Common myeloid progenitor, CD34-positive (primary cell): ENCODE measurements at regions not wholly inside any gene's neighbourhood (a gene's known extent, or its start where the extent isn't known, plus 50 kb on each side); places are given as distances from the start of the nearest gene placed in this dataset.
"Not testable (repeated sequence)": the region's sequence is repeated elsewhere in the genome, so short reads cannot be mapped to it uniquely, and the experiment has no call there.

ENCODE experiments used
- CTCF ChIA-PET: fragments of 350-600 bp; sonication (Branson Sonifier 250); formaldehyde crosslinking; loops from one replicate; lab custom pipeline; 2021; ENCODE audit warnings: antibody characterized with exemption; lab: Charles Lee
- POLR2A ChIA-PET: fragments of 350-600 bp; sonication (Branson Sonifier 250); formaldehyde crosslinking; loops from one replicate; lab custom pipeline; 2021; ENCODE audit warnings: antibody characterized with exemption; lab: Charles Lee
- DNase-seq, 3 donors: peaks; one replicate each; pipeline versions ENCODE4 v3.0.0 to v3.0.0-alpha.2; 2013
- H3K27ac ChIP-seq, 2 experiments: 1 replicate in 1 of 2; 2 replicates in 1 of 2; pipeline ENCODE4 v1.7.0; 2013; ENCODE audit warnings: inconsistent platforms in 2 of 2, low read length in 2 of 2, mild to moderate bottlenecking in 2 of 2, low read depth in 1 of 2, moderate library complexity in 1 of 2; ENCODE audit not compliant: severe bottlenecking in 2 of 2, insufficient read depth in 1 of 2, poor library complexity in 1 of 2
- H3K27me3 ChIP-seq, 5 experiments: replicated peaks in 2 of 5; 1 replicate in 3 of 5; 2 replicates in 2 of 5; pipeline versions ENCODE4 v1.6.1 to v1.7.0; 2013; ENCODE audit warnings: low read length in 4 of 5, mild to moderate bottlenecking in 2 of 5, moderate library complexity in 2 of 5, inconsistent platforms in 1 of 5; ENCODE audit not compliant: insufficient read depth in 5 of 5, control insufficient read depth in 4 of 5
- H3K36me3 ChIP-seq, 4 experiments: 1 replicate in 2 of 4; 2 replicates in 2 of 4; pipeline versions ENCODE4 v1.6.1 to v1.7.0; 2013; ENCODE audit warnings: low read length in 3 of 4, control low read depth in 1 of 4, mild to moderate bottlenecking in 1 of 4; ENCODE audit not compliant: control insufficient read depth in 4 of 4, insufficient read depth in 4 of 4
- H3K4me1 ChIP-seq, 4 experiments: 1 replicate in 3 of 4; 2 replicates in 1 of 4; pipeline versions ENCODE4 v1.6.1 to v1.7.1; 2013; ENCODE audit warnings: low read length in 3 of 4, mild to moderate bottlenecking in 3 of 4, control low read depth in 1 of 4, inconsistent platforms in 1 of 4, moderate library complexity in 1 of 4; ENCODE audit not compliant: control insufficient read depth in 4 of 4, insufficient read depth in 4 of 4; ENCODE audit errors: control extremely low read depth in 1 of 4
- H3K4me3 ChIP-seq, 7 experiments: 1 replicate in 4 of 7; 2 replicates in 3 of 7; pipeline versions ENCODE4 v1.5.1 to v1.7.0; 2013; ENCODE audit warnings: mild to moderate bottlenecking in 7 of 7, low read length in 6 of 7, moderate library complexity in 6 of 7, inconsistent platforms in 2 of 7, low read depth in 2 of 7, control low read depth in 1 of 7; ENCODE audit not compliant: insufficient read depth in 4 of 7, control insufficient read depth in 1 of 7; ENCODE audit errors: extremely low read depth in 1 of 7
- H3K9me3 ChIP-seq, 5 experiments: 1 replicate in 4 of 5; 2 replicates in 1 of 5; pipeline versions ENCODE4 v1.6.1 to v1.7.1; 2013; ENCODE audit warnings: low read length in 4 of 5, mild to moderate bottlenecking in 2 of 5, inconsistent platforms in 1 of 5, low read depth in 1 of 5, moderate library complexity in 1 of 5; ENCODE audit not compliant: control insufficient read depth in 4 of 5, insufficient read depth in 2 of 5; ENCODE audit errors: control extremely low read depth in 1 of 5
- WGBS: methylation state at CpG from one replicate; pipeline ENCODE4 v1.1.5; 2013; ENCODE audit not compliant: insufficient coverage; 5-methylcytosine and 5-hydroxymethylcytosine counted together

DNA sequence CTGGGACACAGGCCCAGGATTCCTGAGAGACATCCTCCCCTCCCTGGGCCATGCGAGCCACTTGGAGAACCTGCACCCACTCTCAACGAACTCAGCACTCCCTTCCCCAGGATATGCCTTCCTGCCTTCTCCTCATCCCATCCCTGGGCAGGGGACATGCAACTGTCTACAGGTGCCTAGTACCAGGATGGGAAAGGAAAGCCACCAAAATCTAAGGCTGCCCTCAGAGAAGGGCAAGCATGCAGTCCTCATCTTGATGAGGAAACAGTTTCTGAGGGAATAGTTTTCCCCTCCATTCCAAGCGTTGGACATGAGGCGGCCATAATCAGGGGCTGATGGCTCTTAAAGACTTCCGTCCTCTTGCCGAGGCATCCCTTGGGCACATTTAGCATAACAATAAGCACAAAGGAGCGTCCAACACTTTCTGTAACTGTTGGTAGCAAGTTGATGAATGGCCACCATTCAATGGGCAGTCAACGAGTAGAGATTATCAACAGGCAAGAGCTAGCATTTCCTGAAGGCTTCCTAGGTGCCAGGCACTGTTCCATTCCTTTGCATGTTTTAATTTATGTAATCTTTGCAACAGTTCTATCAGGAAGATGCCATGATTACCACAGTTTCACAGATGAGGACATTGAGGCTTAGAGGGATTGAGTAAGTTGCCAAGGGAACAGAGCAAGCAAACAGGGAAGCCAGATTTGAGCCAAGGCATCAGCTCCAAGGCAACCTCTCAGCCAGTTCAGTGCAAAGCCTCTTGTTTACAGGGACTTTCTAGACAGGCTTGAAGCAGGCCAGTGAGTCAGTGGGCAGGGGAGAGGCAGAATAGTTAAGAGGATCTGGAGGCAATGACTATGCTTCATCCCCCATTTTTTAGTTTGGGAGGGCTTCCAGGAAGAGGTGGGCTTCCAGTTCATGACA lies 105.1 kb downstream of the SINHCAF start:
- Histone ChIP-seq H3K4me1 (peaks cover 0 to 4% (median 0%) of the 10 kb centered on the region in 4 experiments), H3K27me3 (no peaks in the 10 kb centered on the region), H3K9me3 (peaks cover 0 to 9% (median 0%) of the 10 kb centered on the region in 5 experiments), H3K36me3 (no peaks in the 10 kb centered on the region), H3K4me3 (no peak overlapping the region), H3K27ac (no peak overlapping the region)
- DNase-seq, result peak in 1 of 3 donors; percentile 25
- 50% methylated on average over 2 of the region's 8 CpGs for WGBS
- ChIA-PET POLR2A (no interaction called here), CTCF (interaction anchor here (2.7 kb wide), 1 partner anchor 17 kb away, joined by 11 read pairs; no protein-coding TSS in a partner anchor)

DNA sequence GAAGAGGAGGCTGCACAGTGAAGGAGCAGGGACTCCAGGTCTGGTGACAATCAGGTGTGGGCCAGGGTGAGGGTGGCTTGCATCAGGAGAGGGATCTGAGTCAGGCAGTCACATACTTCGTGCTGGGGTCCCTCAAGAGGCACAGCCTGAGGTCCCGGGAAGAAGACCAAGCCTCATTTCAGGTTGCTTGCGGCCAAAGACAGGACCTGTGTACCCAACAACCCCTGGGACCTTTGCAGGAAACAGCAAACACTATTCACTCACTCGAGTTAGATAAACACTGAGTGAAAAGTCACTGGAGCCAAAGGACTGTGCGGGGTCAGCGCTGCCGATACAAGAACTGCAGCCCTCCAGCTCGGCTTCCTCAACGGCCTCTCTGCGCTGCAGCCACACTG lies 104.4 kb downstream of the SINHCAF start:
- Histone ChIP-seq H3K4me1 (peaks cover 0 to 4% (median 0%) of the 10 kb centered on the region in 4 experiments), H3K4me3 (no peak overlapping the region), H3K27ac (no peak overlapping the region), H3K27me3 (no peaks in the 10 kb centered on the region), H3K36me3 (no peaks in the 10 kb centered on the region), H3K9me3 (peaks cover 0 to 9% (median 0%) of the 10 kb centered on the region in 5 experiments)
- CTCF ChIA-PET, result interaction anchor here (2.7 kb wide), 1 partner anchor 17 kb away, joined by 11 read pairs; no protein-coding TSS in a partner anchor
- POLR2A ChIA-PET, result no interaction called here
- WGBS, result 99% methylated on average over 10 of the region's 10 CpGs
- DNase-seq, result no peak

DNA sequence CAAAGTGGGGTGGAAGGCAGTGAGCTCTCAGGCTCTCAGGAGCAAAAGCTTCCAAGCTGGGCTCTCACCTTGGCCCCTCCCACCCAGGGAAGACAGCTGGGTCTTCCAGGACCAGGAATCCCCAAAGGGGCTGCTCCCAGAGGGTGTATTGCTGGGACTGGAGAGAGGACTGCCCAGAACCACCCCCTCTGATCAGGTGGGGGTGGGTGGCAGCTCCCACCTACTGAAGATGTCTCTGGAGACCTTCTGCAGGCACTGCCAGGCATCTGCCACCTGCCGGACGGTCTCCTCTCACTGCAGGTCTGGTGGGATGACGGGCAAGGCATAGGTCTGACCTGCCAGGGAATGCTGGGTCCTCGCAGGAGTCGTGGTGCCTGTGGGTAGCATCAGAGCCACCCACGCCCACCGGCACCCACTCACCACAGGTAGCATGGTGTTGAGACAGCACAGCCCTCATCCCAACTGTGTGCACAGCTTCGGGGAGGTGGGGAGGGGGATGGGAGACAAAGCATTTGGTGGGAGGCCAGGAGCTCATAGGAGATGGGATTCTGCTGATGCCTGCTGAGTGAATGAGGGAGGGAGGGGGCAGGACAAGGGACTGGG lies 103.2 kb downstream of the SINHCAF start:
- CTCF ChIA-PET, result interaction anchor here (2.7 kb wide), 1 partner anchor 15 kb away, joined by 11 read pairs; no protein-coding TSS in a partner anchor
- H3K9me3 ChIP-seq, result peaks cover 0 to 3% (median 0%) of the 10 kb centered on the region in 5 experiments
- DNase-seq, result no peak
- no peak overlapping the region for H3K4me3 ChIP-seq
- POLR2A ChIA-PET, result no interaction called here
- 98% methylated on average over 8 of the region's 8 CpGs for WGBS
- H3K27ac ChIP-seq, result no peak overlapping the region
- H3K4me1 ChIP-seq, result peaks cover 0 to 7% (median 2%) of the 10 kb centered on the region in 4 experiments
- H3K27me3 ChIP-seq, result no peaks in the 10 kb centered on the region
- no peaks in the 10 kb centered on the region for H3K36me3 ChIP-seq

DNA sequence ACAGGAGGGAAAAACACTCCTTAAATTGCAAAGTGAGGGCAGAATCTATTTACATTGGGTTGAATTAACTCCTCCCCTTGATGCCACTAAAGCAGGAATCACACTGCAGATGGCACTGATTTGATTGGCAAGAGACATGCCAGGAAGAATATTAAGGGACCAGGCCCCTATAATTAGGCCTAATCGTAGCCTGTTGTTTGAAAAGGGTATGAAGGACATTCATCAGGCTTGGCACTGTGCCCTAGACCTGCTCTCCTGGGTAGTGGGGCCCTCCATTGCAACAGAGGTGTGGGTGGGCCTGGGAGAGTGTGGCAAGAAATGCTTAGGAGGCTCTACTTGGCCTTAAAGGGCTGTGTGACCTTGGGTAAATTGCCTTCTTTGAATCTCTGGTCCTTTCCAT lies 102.3 kb downstream of the SINHCAF start:
- H3K27ac ChIP-seq, H3K9me3 ChIP-seq, H3K36me3 ChIP-seq, H3K27me3 ChIP-seq, POLR2A ChIA-PET, H3K4me1 ChIP-seq, H3K4me3 ChIP-seq, DNase-seq: not testable (repeated sequence)
- CTCF ChIA-PET, result interaction anchor here (2.7 kb wide), 1 partner anchor 14 kb away, joined by 11 read pairs; no protein-coding TSS in a partner anchor
- WGBS, result 100% methylated on average over 1 of the region's 1 CpG

DNA sequence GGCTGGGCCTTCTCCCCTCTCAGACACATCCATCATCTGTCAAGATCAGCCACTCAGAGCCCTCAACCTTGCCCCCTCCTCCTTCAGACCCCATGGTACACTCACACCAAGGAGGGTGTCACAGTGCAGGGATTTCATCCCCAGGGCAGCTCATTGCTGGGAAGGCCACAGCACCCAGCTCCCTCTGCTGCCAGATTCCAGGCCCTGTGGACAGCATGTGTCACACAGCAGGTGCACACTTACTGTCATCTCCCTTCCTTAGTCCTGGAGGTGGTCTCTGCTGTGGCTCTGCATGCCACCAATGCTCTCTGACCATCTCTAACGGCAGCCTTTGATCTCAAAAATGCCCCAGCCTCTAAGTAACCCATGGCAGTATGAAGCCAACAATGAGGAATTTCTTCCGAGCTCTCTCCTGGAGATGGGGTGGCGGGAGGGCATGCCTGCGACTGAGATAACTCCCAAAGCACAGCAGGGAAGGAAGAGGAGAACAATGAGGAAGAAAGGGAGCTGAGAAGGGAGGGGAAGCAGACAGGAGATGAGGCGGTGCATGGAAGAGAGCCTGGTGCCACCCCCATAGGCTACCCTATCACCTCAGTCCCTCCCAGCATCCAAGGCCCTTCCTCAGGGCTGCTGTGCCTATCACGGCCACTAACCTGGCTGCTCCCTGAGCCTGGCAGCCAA lies 101.0 kb downstream of the SINHCAF start:
- WGBS, result 95% methylated on average over 6 of the region's 6 CpGs
- no peak overlapping the region for H3K27ac ChIP-seq
- no peaks in the 10 kb centered on the region for H3K9me3 ChIP-seq
- no peaks in the 10 kb centered on the region for H3K27me3 ChIP-seq
- no peaks in the 10 kb centered on the region for H3K36me3 ChIP-seq
- CTCF ChIA-PET, result interaction anchor here (0.8 to 1.4 kb wide), 3 partner anchors 13 to 46 kb away, joined by 3 read pairs; no protein-coding TSS in a partner anchor
- no peak for DNase-seq
- H3K4me3 ChIP-seq, result no peak overlapping the region
- peaks cover 0 to 9% (median 2%) of the 10 kb centered on the region in 4 experiments for H3K4me1 ChIP-seq
- POLR2A ChIA-PET, result no interaction called here

DNA sequence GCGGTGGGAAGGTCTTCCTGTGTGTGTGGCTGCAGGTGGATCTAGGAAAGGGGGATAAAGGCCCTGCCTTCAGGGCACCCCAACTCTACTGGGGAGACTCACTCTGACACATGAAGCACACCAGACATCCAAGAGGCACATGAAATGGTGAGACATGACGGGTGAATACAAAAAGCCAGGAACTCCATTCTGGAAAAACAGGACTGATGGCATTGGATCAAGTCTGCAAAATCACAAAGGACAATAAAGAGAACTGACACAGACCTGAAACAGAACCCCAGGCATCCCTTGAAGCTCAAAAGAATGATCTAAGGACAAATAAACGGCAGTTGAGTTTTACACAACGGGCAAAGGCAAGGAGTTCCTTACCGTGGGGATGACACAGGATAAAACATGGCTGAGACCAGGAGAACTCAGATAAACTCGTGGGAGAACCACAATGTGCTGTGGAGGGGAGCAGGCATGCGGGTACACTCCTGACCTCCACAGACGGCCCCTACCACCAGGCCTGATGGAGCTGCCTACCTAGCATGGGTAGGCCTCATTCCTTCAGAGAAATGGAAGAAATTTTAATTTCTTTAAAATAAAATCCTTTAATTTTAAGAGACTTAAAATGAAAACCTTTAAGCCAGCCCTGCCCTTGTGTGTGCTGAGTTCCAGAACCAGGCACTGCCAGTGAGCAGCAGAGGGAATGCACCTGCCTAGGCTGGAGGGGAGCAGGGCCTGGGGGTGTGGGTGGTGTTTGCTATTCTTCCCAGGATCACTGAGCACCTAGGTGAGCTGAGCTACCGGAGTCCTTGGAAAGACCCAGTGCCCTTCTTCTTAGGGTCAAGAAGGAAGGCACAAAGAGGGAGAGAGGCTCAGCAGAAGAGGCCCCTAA lies 100.1 kb downstream of the SINHCAF start:
- no peaks in the 10 kb centered on the region for H3K9me3 ChIP-seq
- H3K4me1 ChIP-seq, result peaks cover 0 to 9% (median 2%) of the 10 kb centered on the region in 4 experiments
- H3K36me3 ChIP-seq, result no peaks in the 10 kb centered on the region
- WGBS, result 97% methylated on average over 9 of the region's 9 CpGs
- no peak overlapping the region for H3K27ac ChIP-seq
- no peak for DNase-seq
- H3K27me3 ChIP-seq, result no peaks in the 10 kb centered on the region
- CTCF ChIA-PET, result interaction anchor here (1.4 kb wide), 1 partner anchor 12 kb away, joined by 3 read pairs; no protein-coding TSS in a partner anchor
- POLR2A ChIA-PET, result no interaction called here
- no peak overlapping the region for H3K4me3 ChIP-seq
